Suprapubic skin (tissue), 3 donors: ENCODE measurements at regions not wholly inside any gene's neighbourhood (a gene's known extent, or its start where the extent isn't known, plus 50 kb on each side); places are given as distances from the start of the nearest gene placed in this dataset.

Experiments used
- CTCF ChIP-seq, 2 donors: fragments of 200-600 bp in 1 of 2; fragments of 450-650 bp in 1 of 2; sonication (generic) in 1 of 2; IDR thresholded peaks; one replicate each; pipeline ENCODE4 v1.5.1; 2016 to 2019; ENCODE audit warnings: antibody characterized with exemption in 2 of 2, mild to moderate bottlenecking in 1 of 2, moderate library complexity in 1 of 2
- POLR2AphosphoS5 ChIP-seq, 3 donors: sonication (generic); formaldehyde crosslinking; IDR thresholded peaks; one replicate each; pipeline ENCODE4 v1.6.1; 2017; ENCODE audit warnings: antibody characterized with exemption in 3 of 3

- TF ChIP-seq CTCF (IDR thresholded peaks at IDR 0.05) (no peak), POLR2AphosphoS5 (IDR thresholded peaks at IDR 0.05) (no peak)
Measured at GRCh38 chr12:90441431-90441830, 513.5 kb downstream of the CCER1 start.
